ENCODE measurements at regions not wholly inside any gene's neighbourhood (a gene's known extent, or its start where the extent isn't known, plus 50 kb on each side); places are given as distances from the start of the nearest gene placed in this dataset.

- H3K27me3 ChIP-seq (ENCODE audit: control insufficient read depth in 3 of 3, insufficient read depth in 3 of 3, low read length in 2 of 3) = no peaks in the 10 kb centered on the region
- DNase-seq (no peak), ATAC-seq (ENCODE audit: insufficient read depth, low FRiP score) (no peak)
- no peak overlapping the region for H3K9ac ChIP-seq (ENCODE audit: insufficient read depth in 1 of 2, low read length in 2 of 2)
- no peak for TF ChIP-seq CTCF (IDR thresholded peaks at IDR 0.05; ENCODE audit: control extremely low read depth, extremely low read depth)
- no peaks in the 10 kb centered on the region for H3K9me3 ChIP-seq (ENCODE audit: control insufficient read depth in 4 of 4, insufficient read depth in 3 of 4, low read length in 3 of 4)
- peaks cover 0 to 31% (median 0%) of the 10 kb centered on the region in 5 donors for H3K4me1 ChIP-seq (ENCODE audit: control insufficient read depth in 5 of 5, insufficient read depth in 5 of 5, low read length in 5 of 5)
- no peak overlapping the region for H3K27ac ChIP-seq (ENCODE audit: low read depth in 1 of 2, low read length in 1 of 2)
- no peaks in the 10 kb centered on the region for H3K36me3 ChIP-seq (ENCODE audit: control insufficient read depth in 4 of 4, insufficient read depth in 4 of 4, low read length in 4 of 4)
- H3K4me3 ChIP-seq = no peak overlapping the region
Measured at GRCh38 chr21:27493542-27493941, 526.7 kb upstream of the ADAMTS5 start.

GRCh38 chr21:27487676-27488075 is 520.8 kb upstream of the ADAMTS5 start:
- DNase-seq (no peak), ATAC-seq (ENCODE audit: insufficient read depth, low FRiP score) (no peak)
- Histone ChIP-seq H3K4me1 (ENCODE audit: control insufficient read depth in 5 of 5, insufficient read depth in 5 of 5, low read length in 5 of 5) (peaks cover 0 to 14% (median 0%) of the 10 kb centered on the region in 5 donors), H3K27me3 (ENCODE audit: control insufficient read depth in 3 of 3, insufficient read depth in 3 of 3, low read length in 2 of 3) (no peaks in the 10 kb centered on the region), H3K9ac (ENCODE audit: insufficient read depth in 1 of 2, low read length in 2 of 2) (no peak overlapping the region), H3K4me3 (no peak overlapping the region), H3K27ac (ENCODE audit: low read depth in 1 of 2, low read length in 1 of 2) (no peak overlapping the region), H3K9me3 (ENCODE audit: control insufficient read depth in 4 of 4, insufficient read depth in 3 of 4, low read length in 3 of 4) (no peaks in the 10 kb centered on the region), H3K36me3 (ENCODE audit: control insufficient read depth in 4 of 4, insufficient read depth in 4 of 4, low read length in 4 of 4) (no peaks in the 10 kb centered on the region)
- TF ChIP-seq CTCF (IDR thresholded peaks at IDR 0.05; ENCODE audit: control extremely low read depth, extremely low read depth) = no peak
- WGBS, 2 donors = 88 to 92% methylated on average over 3 of the region's 3 CpGs

- Histone ChIP-seq H3K27ac (ENCODE audit: low read depth in 1 of 2, low read length in 1 of 2) (no peak overlapping the region), H3K27me3 (ENCODE audit: control insufficient read depth in 3 of 3, insufficient read depth in 3 of 3, low read length in 2 of 3) (no peaks in the 10 kb centered on the region), H3K9ac (ENCODE audit: insufficient read depth in 1 of 2, low read length in 2 of 2) (no peak overlapping the region), H3K9me3 (ENCODE audit: control insufficient read depth in 4 of 4, insufficient read depth in 3 of 4, low read length in 3 of 4) (no peaks in the 10 kb centered on the region), H3K4me1 (ENCODE audit: control insufficient read depth in 5 of 5, insufficient read depth in 5 of 5, low read length in 5 of 5) (peaks cover 0 to 3% (median 0%) of the 10 kb centered on the region in 5 donors), H3K36me3 (ENCODE audit: control insufficient read depth in 4 of 4, insufficient read depth in 4 of 4, low read length in 4 of 4) (no peaks in the 10 kb centered on the region), H3K4me3 (no peak overlapping the region)
- DNase-seq = no peak
- no peak for TF ChIP-seq CTCF (IDR thresholded peaks at IDR 0.05; ENCODE audit: control extremely low read depth, extremely low read depth)
- peak; percentile 47 for ATAC-seq (ENCODE audit: insufficient read depth, low FRiP score)
- WGBS, 2 donors = 29 to 42% methylated on average over 2 of the region's 2 CpGs
Measured at GRCh38 chr21:27480841-27481261, 514.0 kb upstream of the ADAMTS5 start.

- ATAC-seq (ENCODE audit: insufficient read depth, low FRiP score) (no peak), DNase-seq (no peak)
- H3K9me3 ChIP-seq (ENCODE audit: control insufficient read depth in 4 of 4, insufficient read depth in 3 of 4, low read length in 3 of 4) = no peaks in the 10 kb centered on the region
- H3K36me3 ChIP-seq (ENCODE audit: control insufficient read depth in 4 of 4, insufficient read depth in 4 of 4, low read length in 4 of 4) = no peaks in the 10 kb centered on the region
- no peak overlapping the region for H3K4me3 ChIP-seq
- H3K27me3 ChIP-seq (ENCODE audit: control insufficient read depth in 3 of 3, insufficient read depth in 3 of 3, low read length in 2 of 3) = no peaks in the 10 kb centered on the region
- H3K9ac ChIP-seq (ENCODE audit: insufficient read depth in 1 of 2, low read length in 2 of 2) = no peak overlapping the region
- H3K4me1 ChIP-seq (ENCODE audit: control insufficient read depth in 5 of 5, insufficient read depth in 5 of 5, low read length in 5 of 5) = peaks cover 0 to 3% (median 0%) of the 10 kb centered on the region in 5 donors
- no peak overlapping the region for H3K27ac ChIP-seq (ENCODE audit: low read depth in 1 of 2, low read length in 1 of 2)
- TF ChIP-seq CTCF (IDR thresholded peaks at IDR 0.05; ENCODE audit: control extremely low read depth, extremely low read depth) = no peak
- WGBS, 2 donors = 80 to 85% methylated on average over 2 of the region's 2 CpGs
Measured at GRCh38 chr21:27477296-27477695, 510.4 kb upstream of the ADAMTS5 start.

All from lung (tissue), 11 donors.